Stimulated activated CD8-positive, alpha-beta memory T cell treated with anti-CD3 and anti-CD28 coated beads, Interleukin-7, amount 100 ng/mL, for 1 hour (primary cell): ENCODE measurements at regions not wholly inside any gene's neighbourhood (a gene's known extent, or its start where the extent isn't known, plus 50 kb on each side); places are given as distances from the start of the nearest gene placed in this dataset.
"Not testable (repeated sequence)": the region's sequence is repeated elsewhere in the genome, so short reads cannot be mapped to it uniquely, and the experiment has no call there.

ENCODE experiments used
- DNase-seq, 2 donors: peaks; one replicate each; pipeline ENCODE4 v3.0.0-alpha.2; 2020; ENCODE audit warnings: low read depth in 2 of 2

DNA sequence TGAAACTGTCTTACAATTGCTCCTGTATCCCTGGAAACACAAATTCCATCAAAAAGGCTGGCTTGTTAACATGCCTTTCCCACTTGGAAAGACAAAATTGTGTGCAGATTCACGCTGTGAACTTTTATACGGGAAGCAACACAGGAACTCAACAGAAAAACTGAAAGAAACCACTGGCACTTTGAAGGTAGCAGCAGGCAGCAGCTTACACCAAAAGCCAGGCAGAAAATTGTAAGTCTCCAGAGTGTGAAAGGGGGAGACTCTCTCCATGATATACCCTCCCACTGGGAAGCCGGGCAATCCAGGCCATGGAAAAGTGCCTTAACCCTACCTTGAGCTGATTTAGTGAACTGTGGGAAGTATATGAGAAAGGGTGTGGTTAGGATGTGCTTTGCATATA is 943.7 kb downstream of the CDH18 start:
- DNase-seq: no peak

DNA sequence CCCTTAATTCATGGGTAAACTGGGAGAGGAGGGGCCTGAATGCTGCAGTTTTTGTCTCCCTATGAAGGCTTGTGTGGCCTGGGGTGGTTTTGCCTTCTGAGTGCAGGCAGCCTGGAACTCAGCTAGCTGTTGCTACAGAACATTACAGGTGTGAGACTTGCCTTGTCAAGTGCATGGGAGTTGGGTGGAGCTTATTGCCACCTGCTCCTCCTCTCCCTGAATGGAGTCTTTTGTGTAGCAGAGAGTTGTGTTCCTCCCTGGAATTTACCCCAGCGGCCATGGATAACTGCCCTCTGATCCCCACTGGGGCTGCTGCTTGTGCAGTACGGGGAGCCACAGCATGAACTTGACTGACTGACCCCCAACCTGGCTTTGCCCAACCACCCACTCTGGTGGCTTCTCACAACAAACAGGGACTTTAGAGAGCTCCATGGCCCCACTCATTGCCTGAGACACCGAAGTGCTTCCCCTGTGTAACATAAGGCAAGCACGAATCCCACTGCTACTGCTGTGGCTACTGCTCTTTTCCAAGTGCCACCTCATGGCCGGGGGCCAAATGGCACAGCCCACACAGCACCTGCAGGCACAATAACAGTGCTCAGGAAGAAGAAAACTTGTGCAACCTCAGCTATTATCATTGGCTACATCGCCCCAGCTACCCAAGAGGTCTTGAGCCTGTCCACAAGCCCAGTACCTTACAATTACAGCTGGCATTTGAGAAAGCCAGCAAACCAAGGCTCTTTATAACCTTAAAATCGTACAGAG is 942.9 kb downstream of the CDH18 start:
- DNase-seq: no peak

DNA sequence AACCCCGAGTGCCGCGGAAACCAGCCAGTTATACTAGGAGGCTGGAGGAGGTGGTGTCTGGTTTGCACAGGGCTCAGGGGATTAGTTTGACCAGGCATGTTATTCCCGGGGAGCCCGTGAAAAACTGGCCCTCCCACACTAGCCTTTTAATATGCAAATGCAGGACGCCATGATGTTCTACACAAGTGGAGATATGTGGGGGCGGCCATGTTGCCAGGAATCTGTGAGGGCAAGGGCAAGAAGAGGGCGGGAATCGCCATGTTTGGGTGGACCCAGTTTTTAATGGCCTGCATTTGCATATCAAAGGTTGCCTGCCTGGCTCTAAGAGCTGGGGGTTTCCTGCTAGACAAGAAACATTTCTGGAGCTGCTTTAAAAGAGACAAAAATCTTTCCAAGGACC is 940.7 kb downstream of the CDH18 start:
- DNase-seq: no peak

DNA sequence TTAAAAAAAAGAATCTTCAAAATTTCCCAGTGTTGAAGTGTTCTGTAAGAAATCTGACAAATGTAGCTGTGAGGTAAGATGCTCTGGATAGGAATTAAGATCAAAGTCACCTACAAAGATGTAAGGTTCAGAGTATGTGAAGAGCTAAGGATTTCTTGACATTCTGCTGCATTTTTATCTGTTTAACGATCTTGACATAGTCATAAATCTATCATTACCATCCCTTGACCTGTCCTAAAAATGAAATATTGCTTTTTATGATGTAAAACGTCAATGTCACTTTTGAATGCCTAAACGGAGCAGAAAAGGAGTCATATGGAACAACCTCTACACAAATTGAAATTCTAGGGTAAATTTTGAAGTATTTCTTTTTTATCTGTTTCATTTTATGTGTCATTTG is 939.3 kb downstream of the CDH18 start:
- DNase-seq: no peak

DNA sequence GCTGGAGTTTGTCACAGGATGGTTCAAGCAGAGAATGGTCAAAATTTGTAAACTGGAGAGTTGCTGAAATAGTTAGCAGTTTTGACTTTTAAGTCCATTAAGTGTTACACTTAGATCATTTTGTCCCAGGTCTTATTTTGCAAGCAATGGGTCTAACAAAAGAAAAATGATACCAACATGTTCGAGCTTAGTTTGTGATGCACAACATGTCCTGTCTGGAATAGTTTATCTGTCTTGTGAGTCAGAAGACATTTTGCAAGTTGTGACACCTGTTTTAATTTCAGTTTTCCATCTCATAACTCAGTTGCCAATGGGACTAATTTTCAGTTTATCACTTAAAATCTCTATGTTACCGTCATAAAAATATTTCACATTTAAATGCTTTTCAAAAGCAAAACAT is 929.8 kb downstream of the CDH18 start:
- DNase-seq: no peak

DNA sequence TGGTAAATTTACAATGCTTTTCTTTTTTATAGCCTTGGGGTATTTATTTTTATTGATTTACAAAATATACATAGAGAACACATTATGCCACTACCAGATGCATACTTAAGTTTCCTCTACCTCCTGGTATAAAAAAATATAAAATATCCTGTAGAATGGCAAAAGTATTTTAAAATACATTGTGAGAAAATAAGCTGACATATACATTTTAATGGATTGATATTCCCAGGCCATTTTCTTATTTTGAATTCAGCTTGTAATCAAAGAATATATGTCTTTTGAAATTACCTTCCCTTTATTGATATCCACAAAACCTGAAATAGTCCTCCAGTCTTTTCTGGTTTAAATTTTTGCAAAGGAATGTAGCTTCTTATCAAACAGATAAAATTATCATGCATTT is 923.9 kb downstream of the CDH18 start:
- DNase-seq: no peak

DNA sequence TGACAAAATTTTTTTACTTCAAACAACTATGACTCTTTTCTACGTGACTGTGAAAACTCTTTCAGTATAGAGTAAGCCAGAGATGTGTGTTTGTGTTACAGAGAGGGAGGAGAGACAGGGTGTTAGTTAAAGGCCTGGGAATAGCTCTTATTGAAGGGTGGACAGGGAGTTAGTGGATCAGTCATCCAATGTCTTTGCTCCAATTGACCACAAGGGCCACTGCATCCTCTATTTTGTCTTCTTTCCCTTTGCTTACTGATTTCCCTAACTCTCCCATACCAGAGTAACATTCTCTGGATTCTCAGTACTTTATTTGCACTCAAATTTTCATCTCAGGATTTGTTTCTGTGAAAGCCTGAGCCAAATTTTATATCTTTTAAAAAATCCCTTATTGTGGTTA is 920.3 kb downstream of the CDH18 start:
- no peak for DNase-seq

DNA sequence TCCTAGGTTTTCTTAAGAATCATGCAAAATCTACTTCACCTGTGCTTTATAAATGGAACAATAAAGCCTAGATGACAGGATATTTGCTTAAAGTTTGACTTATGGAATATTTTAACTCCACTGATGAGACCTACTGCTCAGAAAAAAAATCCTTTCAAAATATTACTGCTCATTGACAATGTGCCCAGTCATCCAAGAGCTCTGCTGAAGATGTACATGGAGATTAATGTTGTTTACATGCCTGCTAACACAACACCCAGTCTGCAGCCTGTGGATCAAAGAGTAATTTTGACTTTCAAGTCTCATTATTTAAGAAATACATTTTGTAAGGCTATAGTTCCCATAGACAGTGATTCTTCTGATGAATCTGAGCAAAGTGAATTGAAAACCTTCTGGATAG is 889.6 kb downstream of the CDH18 start:
- no peak for DNase-seq

DNA sequence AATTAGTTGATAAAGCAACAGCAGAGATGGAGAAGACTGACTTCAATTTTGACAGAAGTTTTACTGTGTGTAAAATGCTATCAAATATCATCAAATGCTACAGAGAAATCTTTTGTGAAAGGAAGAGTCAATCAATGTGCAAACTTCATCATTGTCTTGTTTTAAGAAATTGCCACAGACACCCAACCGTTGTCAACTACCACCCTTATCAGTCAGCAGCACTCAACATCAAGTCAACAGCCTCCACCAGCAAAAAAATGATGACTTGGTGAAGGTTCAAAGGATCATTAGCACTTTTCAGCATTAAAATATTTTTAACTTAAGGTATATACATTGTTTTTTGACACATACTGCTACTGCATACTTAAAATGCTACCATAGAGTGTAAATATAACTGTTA is 888.8 kb downstream of the CDH18 start:
- no peak for DNase-seq

DNA sequence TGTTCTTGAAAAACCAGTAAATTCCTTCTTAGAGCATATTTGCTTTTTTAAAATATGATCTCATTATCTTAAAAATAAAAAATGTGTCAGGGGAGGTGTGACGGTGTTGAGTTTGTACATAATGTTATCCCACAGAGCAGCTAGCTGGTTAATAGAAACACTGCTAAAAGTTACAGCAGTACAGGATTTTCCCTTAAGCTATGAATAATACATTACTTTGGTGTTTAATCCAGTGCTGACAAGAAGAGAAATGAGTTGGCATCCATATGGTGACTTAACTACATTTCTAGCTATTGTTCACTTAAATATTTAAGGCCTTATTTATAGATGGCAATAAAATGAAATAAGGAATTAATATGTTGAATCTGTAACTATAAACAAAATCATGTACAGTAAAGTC is 883.1 kb downstream of the CDH18 start:
- DNase-seq: no peak

DNA sequence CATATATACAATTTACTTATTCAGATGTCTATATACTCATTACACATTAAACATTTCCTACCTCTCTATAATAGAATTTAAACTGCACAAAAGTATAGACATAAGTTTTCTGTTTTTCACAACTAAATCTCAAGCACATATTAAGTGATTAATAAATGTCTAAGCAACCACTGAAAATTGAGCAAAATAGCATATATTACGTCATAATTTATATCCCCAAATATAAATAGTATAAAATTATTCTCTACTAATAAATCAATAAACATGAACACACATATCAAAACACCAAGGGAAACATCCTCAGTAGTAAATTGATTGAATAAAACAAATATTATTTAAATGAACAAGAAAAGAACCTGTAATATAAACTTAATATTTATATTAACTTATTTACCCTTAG is 865.1 kb downstream of the CDH18 start:
- DNase-seq: no peak

DNA sequence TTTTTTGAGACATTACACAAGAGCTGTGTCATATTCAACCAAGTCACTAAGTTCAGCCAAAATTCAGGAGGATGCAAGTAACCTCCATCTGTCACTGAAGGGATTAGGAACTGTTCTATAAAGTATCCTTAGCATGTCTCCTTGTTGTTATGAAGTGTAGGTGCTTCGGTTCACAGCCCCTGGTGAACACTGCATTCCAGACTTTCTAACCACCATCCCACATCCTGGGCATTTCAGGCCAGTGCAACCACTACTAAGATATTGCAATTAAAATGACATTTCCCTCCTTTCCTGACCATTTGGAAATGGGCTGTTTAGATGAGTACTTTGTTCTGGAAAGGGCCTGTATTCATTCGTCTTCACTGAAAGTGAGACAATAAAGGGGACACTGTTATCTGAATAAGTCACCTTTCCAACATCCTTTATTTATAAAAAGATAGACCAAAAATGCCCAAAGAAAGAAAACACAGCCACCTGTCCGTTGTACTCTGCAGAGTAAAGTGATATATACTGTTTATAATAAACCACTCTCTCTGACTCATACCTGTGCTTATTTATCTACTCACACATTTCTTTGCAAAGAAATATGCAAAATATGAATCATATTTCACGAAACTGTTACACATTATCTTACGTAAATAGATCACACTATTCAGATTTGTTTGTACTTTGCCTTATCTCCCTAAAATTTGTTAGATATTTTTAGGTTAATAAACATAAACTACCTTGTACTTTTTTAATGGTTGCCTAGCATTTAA is 861.9 kb downstream of the CDH18 start:
- no peak for DNase-seq

DNA sequence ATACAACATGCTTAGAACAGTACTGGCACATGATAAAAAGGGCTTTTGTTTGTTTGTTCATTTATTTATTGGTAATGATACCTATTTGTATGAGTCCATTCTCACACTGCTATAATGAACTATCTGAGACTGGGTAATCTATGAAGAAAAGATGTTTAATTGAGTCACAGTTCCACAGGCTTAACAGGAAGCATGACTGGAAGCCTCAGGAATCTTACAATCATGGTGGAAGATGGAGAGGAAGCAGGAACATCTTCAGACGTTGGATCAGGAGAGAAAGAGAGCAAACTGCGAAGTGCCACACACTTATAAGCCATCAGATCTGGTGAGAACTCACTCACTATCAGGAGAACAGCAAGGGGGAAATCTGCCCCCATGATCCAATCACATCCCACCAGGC is 847.7 kb downstream of the CDH18 start:
- no peak for DNase-seq

DNA sequence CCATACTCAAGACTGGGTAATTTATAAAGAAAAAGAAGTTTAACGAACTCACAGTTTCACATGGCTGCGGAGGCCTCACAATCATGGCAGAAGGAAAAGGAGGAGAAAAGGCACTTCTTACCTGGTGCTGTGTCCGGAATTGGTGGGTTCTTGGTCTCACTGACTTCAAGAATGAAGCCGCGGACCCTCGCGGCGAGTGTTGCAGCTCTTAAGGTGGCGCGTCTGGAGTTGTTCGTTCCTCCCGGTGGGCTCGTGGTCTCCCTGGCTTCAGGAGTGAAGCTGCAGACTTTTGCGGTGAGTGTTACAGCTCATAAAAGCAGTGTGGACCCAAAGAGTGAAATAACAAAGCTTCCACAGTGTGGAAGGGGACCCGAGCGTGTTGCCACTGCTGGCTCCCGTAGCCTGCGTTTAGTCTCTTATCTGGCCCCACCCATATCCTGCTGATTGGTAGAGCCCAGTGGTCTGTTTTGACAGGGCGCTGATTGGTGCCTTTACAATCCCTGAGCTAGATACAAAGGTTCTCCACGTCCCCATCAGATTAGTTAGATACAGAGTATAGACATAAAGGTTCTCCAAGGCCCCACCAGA is 846.0 kb downstream of the CDH18 start:
- not testable (repeated sequence) for DNase-seq

DNA sequence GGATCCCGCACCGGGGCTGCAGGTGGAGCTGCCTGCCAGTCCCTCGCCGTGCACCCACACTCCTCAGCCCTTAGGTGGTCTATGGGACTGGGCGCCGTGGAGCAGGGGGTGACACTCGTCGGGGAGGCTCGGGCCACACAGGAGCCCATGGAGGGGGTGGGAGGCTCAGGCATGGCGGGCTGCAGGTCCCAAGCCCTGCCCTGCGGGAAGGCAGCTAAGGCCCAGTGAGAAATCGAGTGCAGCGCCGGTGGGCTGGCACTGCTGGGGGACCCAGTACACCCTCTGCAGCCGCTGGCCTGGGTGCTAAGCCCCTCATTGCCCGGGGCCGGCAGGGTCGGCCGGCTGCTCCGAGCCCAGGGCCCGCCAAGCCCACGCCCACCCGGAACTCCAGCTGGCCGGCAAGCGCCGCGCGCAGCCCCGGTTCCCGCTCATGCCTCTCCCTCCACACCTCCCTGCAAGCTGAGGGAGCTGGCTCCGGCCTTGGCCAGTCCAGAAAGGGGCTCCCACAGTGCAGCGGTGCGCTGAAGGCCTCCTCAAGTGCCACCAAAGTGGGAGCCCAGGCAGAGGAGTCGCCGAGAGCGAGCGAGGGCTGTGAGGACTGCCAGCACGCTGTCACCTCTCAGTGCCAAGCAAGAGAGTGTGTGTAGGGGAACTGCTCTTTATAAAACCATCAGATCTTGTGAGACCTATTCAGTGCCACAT is 845.1 kb downstream of the CDH18 start:
- DNase-seq: not testable (repeated sequence)

DNA sequence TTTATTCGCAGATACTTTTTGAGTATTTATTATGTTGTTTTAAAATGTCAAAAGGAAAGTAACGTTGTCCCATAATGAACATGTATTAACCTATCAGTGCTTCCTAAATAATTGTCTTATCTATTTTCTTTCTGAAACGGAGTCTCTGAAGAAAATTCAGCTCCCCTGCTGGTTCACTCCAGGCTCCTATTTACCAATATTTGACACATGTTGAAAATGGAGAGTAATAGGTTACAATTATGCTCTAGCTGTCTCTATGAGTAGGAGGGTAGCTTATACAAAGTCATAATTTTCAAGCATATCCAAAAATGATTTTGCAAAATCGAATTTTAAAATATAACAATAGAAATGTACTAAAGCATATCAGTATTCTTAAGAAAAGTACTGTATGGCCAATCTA is 844.1 kb downstream of the CDH18 start:
- DNase-seq: no peak

DNA sequence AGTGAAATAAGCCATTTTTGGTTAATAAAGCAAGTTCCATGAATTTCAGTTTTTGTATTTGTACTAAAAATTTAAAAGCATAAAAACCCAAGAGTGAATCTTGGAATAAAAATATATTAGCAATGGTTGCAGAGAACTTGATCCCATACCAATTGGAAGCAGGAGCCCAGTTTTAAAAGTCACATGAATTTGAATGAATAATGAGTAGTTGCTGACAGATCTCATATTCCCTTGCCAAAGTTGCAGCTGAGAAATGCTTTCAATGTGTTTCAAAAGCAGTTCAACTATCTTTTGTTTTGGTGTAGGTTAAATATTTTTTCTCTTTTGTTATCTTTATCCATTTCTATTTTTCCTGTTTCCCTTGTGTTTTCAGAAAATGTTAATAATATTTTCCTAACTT is 818.6 kb downstream of the CDH18 start:
- no peak for DNase-seq

DNA sequence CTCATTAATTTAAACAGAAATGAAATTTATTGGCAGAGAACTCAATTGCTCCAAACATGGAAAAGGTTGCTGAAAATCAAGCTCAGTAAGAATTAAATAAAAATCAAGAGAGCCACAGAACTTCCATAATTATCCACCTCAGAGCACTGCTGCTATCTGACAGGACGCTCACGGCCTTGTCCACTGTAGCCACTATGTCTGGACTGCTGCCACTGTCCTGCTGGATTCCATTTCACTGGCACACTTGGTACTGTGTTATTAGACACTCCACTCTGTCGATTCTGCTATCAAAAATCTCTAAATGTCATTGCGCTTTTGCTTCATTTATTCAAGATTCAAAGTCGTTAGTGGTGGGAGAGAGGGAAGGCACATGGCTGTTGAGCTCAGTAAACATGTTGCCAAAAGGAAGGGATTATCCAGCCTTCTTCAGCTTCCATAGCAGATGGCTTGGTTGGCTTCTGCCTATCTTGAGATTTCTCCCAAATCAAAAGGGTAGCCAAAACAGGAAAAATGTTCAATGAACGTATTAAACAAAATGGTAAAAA is 815.0 kb downstream of the CDH18 start:
- DNase-seq: no peak

DNA sequence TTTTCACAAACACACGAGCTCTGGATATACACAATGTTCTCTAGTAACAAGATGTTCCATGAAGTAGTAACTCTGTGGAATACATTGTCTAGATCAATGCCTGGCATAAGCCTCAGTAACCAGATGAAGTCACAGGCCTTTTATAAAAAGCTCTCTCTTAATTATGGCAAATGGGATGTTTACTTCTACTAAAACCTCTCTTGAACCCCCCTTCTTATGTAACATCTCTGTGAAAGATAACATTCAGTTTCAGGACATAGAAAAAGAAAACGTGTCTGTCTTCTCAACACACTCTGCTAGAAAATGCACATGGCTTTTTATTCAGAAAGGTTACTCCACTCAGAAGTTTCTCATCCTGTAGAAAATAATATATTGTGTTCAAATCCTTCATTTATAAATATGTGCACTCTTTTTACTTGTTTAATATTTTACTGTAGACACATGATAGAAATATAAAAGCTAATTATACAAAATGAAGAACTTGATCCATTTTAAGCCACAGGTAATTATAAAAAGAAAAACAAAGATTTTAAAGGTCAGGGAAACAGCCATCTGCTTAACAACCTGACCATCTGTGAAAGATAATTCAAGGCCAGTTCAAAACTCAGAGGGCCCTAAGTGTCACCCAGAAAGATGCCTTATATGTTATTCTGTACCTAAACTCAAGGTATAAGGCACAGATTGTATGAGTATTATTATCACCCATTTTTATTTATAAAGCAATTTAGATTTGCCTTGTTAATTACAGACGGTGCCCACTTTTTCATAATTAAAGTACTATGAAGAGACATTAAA is 812.0 kb downstream of the CDH18 start:
- DNase-seq: no peak

DNA sequence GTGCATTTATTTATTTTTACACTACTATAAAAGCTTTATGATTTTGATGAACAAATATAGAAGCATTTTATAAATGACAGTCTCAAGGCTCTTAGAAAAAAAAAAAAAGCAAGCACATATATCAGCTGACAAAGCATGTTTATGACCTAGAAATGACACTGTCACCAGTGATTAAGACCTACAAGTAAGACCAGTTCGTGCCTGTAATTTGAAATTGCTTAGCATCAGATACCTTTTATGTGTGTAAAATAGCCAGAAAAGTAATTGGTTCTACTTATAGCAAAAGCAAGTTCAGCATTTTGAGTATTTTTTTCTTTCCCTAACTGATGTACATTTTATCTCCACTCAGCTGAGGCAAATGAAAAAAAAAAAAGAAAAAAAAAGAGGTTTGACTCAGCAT is 808.4 kb downstream of the CDH18 start:
- no peak for DNase-seq

DNA sequence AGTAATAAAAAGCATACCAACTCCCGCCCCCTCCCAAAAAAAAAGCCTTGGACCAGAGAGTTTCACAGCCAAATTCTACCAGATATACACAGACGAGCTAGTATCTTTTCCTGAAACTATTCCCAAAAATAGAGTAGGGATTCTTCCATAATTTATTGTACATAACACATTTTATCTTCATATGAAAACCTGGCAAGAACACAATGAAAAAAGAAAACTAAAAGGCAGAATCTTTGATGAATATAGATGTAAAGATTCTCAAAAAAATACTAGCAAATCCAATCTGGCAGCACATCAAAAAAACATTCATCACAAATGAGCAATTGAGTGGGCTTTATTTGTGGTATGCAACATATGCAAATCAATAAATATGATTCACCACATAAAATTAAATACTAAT is 798.8 kb downstream of the CDH18 start:
- DNase-seq: no peak
